RWPE1 (cell line): ENCODE measurements at regions not wholly inside any gene's neighbourhood (a gene's known extent, or its start where the extent isn't known, plus 50 kb on each side); places are given as distances from the start of the nearest gene placed in this dataset.

ENCODE experiments used
- CTCF ChIA-PET: fragments of 350-600 bp; sonication (Branson Sonifier 250); formaldehyde crosslinking; extraction: SDS; loops from one replicate; lab custom pipeline; 2021; lab: Yijun Ruan, JAX
- POLR2A ChIA-PET: fragments of 400-600 bp; formaldehyde crosslinking; extraction: SDS; loops from one replicate; lab custom pipeline; 2020; ENCODE audit warnings: antibody characterized with exemption; ENCODE audit not compliant: low non-redundant PET; lab: Yijun Ruan, JAX
- DNase-seq: peaks from one replicate; pipeline ENCODE4 v3.0.0; 2012; ENCODE audit warnings: low spot score
- H3K27ac ChIP-seq: fragments of 450-650 bp; 2 replicates; pipeline ENCODE4 v1.5.1; 2017
- CTCF ChIP-seq: fragments of 450-650 bp; conservative IDR thresholded peaks from 2 replicates; pipeline ENCODE4 v1.5.1; 2017; ENCODE audit warnings: low read depth, mild to moderate bottlenecking

GRCh38 chr13:81458170-81458569 is 1117.2 kb upstream of the SPRY2 start:
- ChIA-PET CTCF (no interaction called here), POLR2A (no interaction called here)
- no peak for DNase-seq
- TF ChIP-seq CTCF, result no peak
- no peak overlapping the region for H3K27ac ChIP-seq

- DNase-seq, result no peak
- no peak overlapping the region for H3K27ac ChIP-seq
- CTCF ChIA-PET, result no interaction called here
- POLR2A ChIA-PET, result no interaction called here
- TF ChIP-seq CTCF, result no peak
Observed at GRCh38 chr13:81446441-81446840, 1105.5 kb upstream of the SPRY2 start.

GRCh38 chr13:81442904-81443303 is 1102.0 kb upstream of the SPRY2 start:
- POLR2A ChIA-PET, result no interaction called here
- TF ChIP-seq CTCF, result no peak
- peak; percentile 4 for DNase-seq
- CTCF ChIA-PET, result no interaction called here
- H3K27ac ChIP-seq, result no peak overlapping the region

GRCh38 chr13:81425286-81425685 is 1084.4 kb upstream of the SPRY2 start:
- CTCF ChIA-PET, result interaction anchor here (0.6 kb wide), 1 partner anchor 33 kb away, joined by 3 read pairs; no protein-coding TSS in a partner anchor

GRCh38 chr13:81409284-81409683 is 1068.4 kb upstream of the SPRY2 start:
- ChIA-PET POLR2A (no interaction called here), CTCF (no interaction called here)
- H3K27ac ChIP-seq, result no peak overlapping the region
- TF ChIP-seq CTCF, result no peak
- no peak for DNase-seq

More at GRCh38 chr13:81425286-81425685, 1084.4 kb upstream of the SPRY2 start:
- POLR2A ChIA-PET, result no interaction called here
- H3K27ac ChIP-seq, result no peak overlapping the region
- DNase-seq, result no peak
- no peak for TF ChIP-seq CTCF

- ChIA-PET CTCF (no interaction called here), POLR2A (no interaction called here)
- DNase-seq, result no peak
Observed at GRCh38 chr13:81408647-81409046, 1067.7 kb upstream of the SPRY2 start.

More at GRCh38 chr13:81408647-81409046, 1067.7 kb upstream of the SPRY2 start:
- no peak for TF ChIP-seq CTCF
- no peak overlapping the region for H3K27ac ChIP-seq
